SIG-M5 treated with dmso at 0.1 percent for 504 hours (cell line): ENCODE measurements at regions not wholly inside any gene's neighbourhood (a gene's known extent, or its start where the extent isn't known, plus 50 kb on each side); places are given as distances from the start of the nearest gene placed in this dataset.
"Not testable (repeated sequence)": the region's sequence is repeated elsewhere in the genome, so short reads cannot be mapped to it uniquely, and the experiment has no call there.

Experiments used
- DNase-seq: peaks from one replicate; lab custom pipeline; 2025; ENCODE audit not compliant: unreplicated experiment; lab: John Stamatoyannopoulos, UW

GRCh38 chr20:12198281-12198680 lies 280.6 kb downstream of the BTBD3 start:
- DNase-seq, result no peak

DNA sequence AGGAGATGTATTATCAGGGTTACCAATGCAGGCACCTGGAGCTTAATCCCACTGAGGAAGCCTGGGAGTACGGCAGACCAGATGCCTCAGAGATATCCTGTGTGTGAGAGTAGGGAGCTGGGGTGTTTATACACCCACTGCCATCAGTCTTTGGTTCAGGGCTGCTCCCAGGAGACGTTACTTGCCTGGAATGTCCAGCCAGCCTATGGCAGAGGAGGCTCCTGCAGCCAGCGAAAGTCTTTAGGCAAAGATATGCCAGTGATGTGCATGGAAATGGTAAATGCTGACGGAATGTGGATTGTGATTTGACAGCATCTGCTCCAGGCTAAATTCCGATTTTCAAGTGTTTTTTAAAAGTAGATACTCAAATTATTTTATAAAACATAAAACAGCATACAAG lies 282.0 kb downstream of the BTBD3 start:
- DNase-seq, result no peak

- no peak for DNase-seq
These were observed 283.7 kb downstream of the BTBD3 start for GRCh38 chr20:12201289-12201991.

GRCh38 chr20:12203399-12203798 lies 285.7 kb downstream of the BTBD3 start:
- DNase-seq, result no peak

- DNase-seq, result no peak
These were observed 286.3 kb downstream of the BTBD3 start for GRCh38 chr20:12203981-12204380.

GRCh38 chr20:12207875-12208274 lies 290.2 kb downstream of the BTBD3 start:
- DNase-seq, result peak; percentile 2

- DNase-seq, result no peak
These were observed 292.9 kb downstream of the BTBD3 start for GRCh38 chr20:12210591-12210990.

DNA sequence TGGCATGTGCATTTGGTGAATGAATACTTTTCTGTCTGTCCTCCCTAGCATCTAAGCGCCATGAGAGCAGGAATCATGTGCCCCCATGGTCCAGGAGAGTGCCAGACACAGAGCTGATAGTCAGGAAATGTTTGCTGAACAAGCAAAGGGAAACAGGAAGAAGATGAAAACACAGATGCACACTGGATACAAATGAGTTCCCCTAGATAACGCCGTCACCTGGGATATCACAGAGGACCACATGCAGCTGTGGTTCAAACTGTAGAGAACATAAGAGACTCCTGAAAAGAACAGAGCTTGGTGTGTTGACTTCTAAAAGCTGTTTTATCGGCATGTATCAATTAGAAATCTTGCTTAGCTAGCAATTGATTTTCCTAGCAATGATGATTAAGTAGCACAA lies 293.7 kb downstream of the BTBD3 start:
- no peak for DNase-seq

DNA sequence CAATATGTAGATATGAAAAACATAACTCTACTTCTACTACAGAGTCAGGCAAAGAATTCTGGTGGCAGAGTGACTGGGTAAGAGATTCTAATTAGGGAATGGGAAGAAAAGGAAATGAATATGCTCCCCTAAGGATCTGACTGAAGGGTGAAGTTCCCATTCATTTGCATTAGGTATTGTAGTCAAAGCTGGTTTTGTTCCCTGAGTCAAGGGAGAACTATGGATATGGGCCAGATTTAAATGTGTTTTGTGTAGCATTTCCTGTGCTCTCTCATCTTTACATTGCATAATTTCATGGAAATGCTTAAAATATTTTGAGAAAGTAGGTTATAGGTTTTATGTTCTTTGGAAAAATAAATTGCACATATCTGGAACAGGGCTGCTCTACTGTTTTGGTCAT lies 299.7 kb downstream of the BTBD3 start:
- DNase-seq, result no peak

DNA sequence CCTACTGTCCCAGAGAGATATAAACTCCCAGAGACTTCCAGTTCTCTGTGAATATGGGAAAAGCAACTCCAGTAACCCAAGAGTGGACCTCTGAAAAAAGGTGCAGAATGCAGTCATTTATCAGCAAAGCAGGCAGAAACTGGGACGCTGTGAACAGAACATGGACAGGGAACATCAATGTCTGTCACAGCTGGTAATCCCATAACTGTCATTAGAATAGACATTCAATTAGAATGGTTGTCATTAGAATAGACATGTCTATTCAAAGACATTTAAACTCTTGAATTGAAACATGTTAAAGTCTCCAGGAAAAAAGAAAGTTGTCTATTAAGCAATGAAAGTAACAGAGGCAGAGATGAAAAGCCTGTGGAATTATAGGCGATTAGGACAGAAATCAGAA lies 302.1 kb downstream of the BTBD3 start:
- no peak for DNase-seq

GRCh38 chr20:12223057-12223456 lies 305.4 kb downstream of the BTBD3 start:
- no peak for DNase-seq

- no peak for DNase-seq
These were observed 308.2 kb downstream of the BTBD3 start for GRCh38 chr20:12225898-12226297.

DNA sequence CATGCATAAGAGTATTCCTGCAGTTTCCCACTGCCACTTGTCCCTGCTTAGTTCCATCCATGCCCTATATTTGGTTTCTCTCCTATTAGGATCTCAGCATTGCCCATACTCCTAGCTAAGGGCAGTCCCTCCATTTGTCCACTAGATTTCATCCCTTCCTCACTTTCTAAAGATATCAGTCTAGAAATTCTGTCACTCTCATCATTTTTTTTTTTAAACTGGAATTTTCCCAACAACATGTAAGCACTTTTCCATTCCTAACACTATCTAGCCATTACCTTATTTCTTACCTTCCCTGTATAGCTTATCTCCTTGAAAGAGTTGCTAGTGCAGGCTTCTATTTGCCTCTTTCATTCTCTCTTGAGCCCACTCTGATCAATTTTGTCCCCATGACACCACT lies 312.2 kb downstream of the BTBD3 start:
- no peak for DNase-seq

DNA sequence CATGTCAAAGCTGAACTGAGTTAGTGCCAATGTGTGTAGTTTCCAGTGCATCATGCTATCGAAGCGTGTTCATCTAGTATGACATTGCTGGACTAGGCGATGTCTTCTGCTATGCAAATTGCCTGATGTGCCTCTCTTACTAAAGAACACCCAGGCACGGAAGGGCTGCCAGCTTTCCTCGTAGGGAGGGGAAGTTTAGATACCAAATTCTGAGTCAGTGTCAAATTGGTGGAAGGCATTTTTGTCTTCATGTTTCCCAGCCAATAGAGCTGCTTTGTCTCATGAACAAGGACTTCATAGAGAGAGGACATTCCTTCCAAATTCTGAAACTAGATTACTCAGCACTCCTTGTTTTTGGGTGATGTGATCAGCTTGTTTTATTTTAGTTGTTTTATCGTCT lies 320.1 kb downstream of the BTBD3 start:
- no peak for DNase-seq

- DNase-seq, result no peak
These were observed 323.4 kb downstream of the BTBD3 start for GRCh38 chr20:12241065-12241464.

- DNase-seq, result no peak
These were observed 325.6 kb downstream of the BTBD3 start for GRCh38 chr20:12243327-12243726.

DNA sequence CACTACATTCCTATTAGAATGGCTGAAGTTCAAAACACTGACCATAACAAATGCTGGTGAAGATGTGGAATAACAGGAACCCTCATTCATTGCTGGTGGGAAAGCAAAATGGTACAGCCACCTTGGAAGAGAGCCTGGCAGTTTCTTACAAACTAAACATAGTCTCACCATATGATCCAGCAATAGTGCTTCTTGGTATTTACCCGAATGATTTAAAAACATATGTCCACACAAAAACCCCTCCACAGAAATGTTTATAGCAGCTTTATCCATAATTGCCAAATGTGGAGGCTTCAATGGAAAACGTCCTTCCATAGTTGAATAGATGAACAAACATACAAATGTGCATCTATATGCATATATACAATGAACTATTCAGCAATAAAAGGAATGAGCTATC lies 330.8 kb downstream of the BTBD3 start:
- DNase-seq, result no peak

- not testable (repeated sequence) for DNase-seq
These were observed 333.0 kb downstream of the BTBD3 start for GRCh38 chr20:12250661-12251060.

- no peak for DNase-seq
These were observed 335.1 kb downstream of the BTBD3 start for GRCh38 chr20:12252793-12253192.

DNA sequence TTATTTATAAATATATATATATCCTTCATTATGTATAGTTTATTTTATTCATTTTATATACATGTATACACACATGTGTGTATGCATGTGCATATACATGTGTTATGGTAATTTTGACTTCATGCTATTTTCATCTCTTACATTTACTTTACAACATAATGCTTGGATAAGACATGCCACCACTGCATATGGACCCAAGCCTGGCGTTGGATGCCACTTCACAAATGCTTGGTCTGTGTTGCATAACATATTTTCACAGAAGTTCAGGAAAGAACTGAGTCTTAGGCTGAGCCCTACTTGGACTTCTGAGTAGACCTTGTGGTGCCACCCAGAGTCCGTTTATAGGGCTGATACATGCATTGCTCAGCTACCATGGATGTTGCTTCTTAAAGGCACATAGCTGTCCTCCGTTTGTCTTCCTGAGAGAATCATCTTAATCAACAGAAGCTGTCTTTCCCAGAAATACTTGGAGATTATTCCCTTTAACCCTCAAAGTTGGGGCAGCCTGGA lies 337.8 kb downstream of the BTBD3 start:
- no peak for DNase-seq

DNA sequence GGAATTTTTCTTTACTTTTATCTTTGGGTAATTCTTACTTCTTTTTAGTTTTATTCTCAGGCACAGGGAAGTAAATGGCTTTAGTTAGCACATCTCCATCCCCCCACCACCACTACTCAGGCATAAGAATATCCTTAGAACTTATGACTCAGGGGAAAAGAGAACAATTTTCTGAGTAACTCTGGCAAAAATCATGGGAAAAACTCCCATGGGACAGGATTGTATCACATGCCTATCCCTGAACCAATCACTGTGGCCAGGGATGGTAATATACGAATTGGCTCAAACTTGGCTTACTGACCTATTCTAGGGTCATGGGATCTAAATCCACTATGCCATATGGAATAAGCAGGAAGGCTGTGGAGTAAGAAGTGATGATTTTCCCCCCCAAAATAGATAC lies 339.1 kb downstream of the BTBD3 start:
- no peak for DNase-seq

DNA sequence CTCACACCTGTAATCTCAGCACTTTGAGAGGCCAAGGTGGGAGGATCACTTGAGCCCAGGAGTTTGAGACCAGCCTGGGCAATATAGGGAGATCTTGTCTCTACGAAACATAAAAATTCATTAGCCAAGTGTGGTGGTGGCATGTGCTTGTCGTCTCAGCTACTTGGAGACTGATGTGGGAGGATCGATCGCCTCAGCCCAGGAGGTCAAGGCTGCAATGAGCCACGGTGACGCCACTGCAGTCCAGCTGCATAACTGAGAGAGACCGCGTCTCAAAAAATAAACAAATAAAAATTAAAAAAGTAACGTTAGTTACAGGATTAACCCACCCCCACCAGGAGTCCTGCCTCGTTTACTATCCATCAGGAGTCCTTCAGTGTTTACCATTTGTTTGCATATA lies 345.1 kb downstream of the BTBD3 start:
- no peak for DNase-seq

GRCh38 chr20:12264711-12265110 lies 347.0 kb downstream of the BTBD3 start:
- no peak for DNase-seq
